ENCODE measurements at regions not wholly inside any gene's neighbourhood (a gene's known extent, or its start where the extent isn't known, plus 50 kb on each side); places are given as distances from the start of the nearest gene placed in this dataset.

GRCh38 chr13:74259641-74260040 lies 125.4 kb upstream of the KLF12 start (continued):
- no peak for TF ChIP-seq RELB (IDR thresholded peaks at IDR 0.05; ENCODE audit: low read depth)

GRCh38 chr13:74258961-74259360 lies 124.8 kb upstream of the KLF12 start:
- no peaks in the 10 kb centered on the region for H3K4me1 ChIP-seq (ENCODE audit: control insufficient read depth, insufficient read depth, low read length)
- intact Hi-C loops (cut with micrococcal nuclease; ENCODE audit: unreplicated experiment) (no loop called here), in situ Hi-C loops (cut with MboI) (no loop called here)
- FAIRE-seq = no peak
- ATAC-seq = no peak
- H3K27me3 ChIP-seq (replicated peaks in 1 of 2; ENCODE audit: control insufficient read depth in 2 of 2, insufficient read depth in 2 of 2, low read length in 1 of 2) = no peaks in the 10 kb centered on the region
- no peaks in the 10 kb centered on the region; the same call in 2 of the 3 replicates for H3K9me3 ChIP-seq (replicated peaks; ENCODE audit: control insufficient read depth, insufficient read depth, low read length)
- WGBS (ENCODE audit: insufficient coverage, insufficient replicate concordance, low lambda C conversion rate, missing lambda C conversion rate) = 34% methylated on average over 4 of the region's 4 CpGs
- DNase-seq (ENCODE audit: low read depth, low spot score) = no peak
- RAD21 ChIA-PET (ENCODE audit: unreplicated experiment) = no interaction called here
- no peaks in the 10 kb centered on the region for H3K79me2 ChIP-seq (ENCODE audit: control insufficient read depth, insufficient read depth, low read length)
- BruUV-seq (replicated peaks) = no TSS peak
- no peak overlapping the region for H3K4me3 ChIP-seq
- no peak overlapping the region for H3K9ac ChIP-seq (ENCODE audit: control insufficient read depth, insufficient read depth, low read length)
- H3K27ac ChIP-seq (ENCODE audit: control insufficient read depth, insufficient read depth) = no peak overlapping the region
- POLR2A ChIA-PET = no interaction called here
- no peaks in the 10 kb centered on the region for H3K36me3 ChIP-seq (ENCODE audit: control insufficient read depth in 2 of 2, insufficient read depth in 2 of 2, low read length in 1 of 2)
- SMC1A ChIA-PET (ENCODE audit: uncharacterized antibody, unreplicated experiment) = no interaction called here
- TF ChIP-seq CREM (IDR thresholded peaks at IDR 0.05; ENCODE audit: low read depth) (no peak), NKRF (conservative IDR thresholded peaks at IDR 0.05) (no peak), IRF4 (IDR thresholded peaks at IDR 0.05; ENCODE audit: low read depth, low read length) (no peak), ZBED1 (IDR thresholded peaks at IDR 0.05; ENCODE audit: borderline replicate concordance) (no peak), RCOR1 (conservative IDR thresholded peaks at IDR 0.05; ENCODE audit: low read depth, low read length) (no peak), KDM1A (IDR thresholded peaks at IDR 0.05; ENCODE audit: borderline replicate concordance) (no peak), SREBF2 (IDR thresholded peaks at IDR 0.05; ENCODE audit: low read length) (no peak), POLR2AphosphoS2 (IDR thresholded peaks at IDR 0.05; ENCODE audit: low read depth, low read length) (no peak), NFIC (IDR thresholded peaks at IDR 0.05; ENCODE audit: low read depth, low read length) (no peak), MEF2A (IDR thresholded peaks at IDR 0.05; ENCODE audit: insufficient read depth, low read depth, low read length) (no peak), ELK1 (IDR thresholded peaks at IDR 0.05; ENCODE audit: low read depth, low read length) (no peak), BMI1 (IDR thresholded peaks at IDR 0.05; ENCODE audit: borderline replicate concordance) (no peak), HDAC6 (IDR thresholded peaks at IDR 0.05; ENCODE audit: unreplicated experiment) (no peak), HDAC2 (IDR thresholded peaks at IDR 0.05) (no peak), NBN (IDR thresholded peaks at IDR 0.05) (no peak)
- H2AFZ ChIP-seq (ENCODE audit: control insufficient read depth, low read depth, low read length) = no peak overlapping the region
- CTCF ChIA-PET = no interaction called here
- H4K20me1 ChIP-seq (ENCODE audit: control insufficient read depth, insufficient read depth) = no peaks in the 10 kb centered on the region
- H3K4me2 ChIP-seq (ENCODE audit: control insufficient read depth, insufficient read depth) = no peak overlapping the region
